GM23338 (cell line): ENCODE measurements at regions not wholly inside any gene's neighbourhood (a gene's known extent, or its start where the extent isn't known, plus 50 kb on each side); places are given as distances from the start of the nearest gene placed in this dataset.

Source experiments
- CREB1 ChIP-seq: fragments of 250-450 bp; sonication (Bioruptor Pico); IDR thresholded peaks from 2 replicates; pipeline ENCODE4 v1.5.0; 2020; ENCODE audit warnings: low read depth, mild to moderate bottlenecking, moderate library complexity
- EZH2 ChIP-seq: fragments of 200-600 bp; sonication (generic); IDR thresholded peaks from one replicate; pipeline ENCODE4 v1.8.0; 2017; ENCODE audit warnings: antibody characterized with exemption, mild to moderate bottlenecking, low read depth; ENCODE audit not compliant: unreplicated experiment
- EZH2phosphoT487 ChIP-seq: fragments of 200-600 bp; sonication (generic); IDR thresholded peaks from one replicate; pipeline ENCODE4 v1.8.1; 2018; ENCODE audit warnings: antibody characterized with exemption; ENCODE audit not compliant: unreplicated experiment
- JUNB ChIP-seq: IDR thresholded peaks from one replicate; pipeline ENCODE4 v1.6.1; 2016; ENCODE audit warnings: antibody characterized with exemption; ENCODE audit not compliant: unreplicated experiment
- POLR2AphosphoS5 ChIP-seq: IDR thresholded peaks from 2 replicates; pipeline ENCODE4 v1.6.1; 2016; ENCODE audit warnings: antibody characterized with exemption, low read depth
- TF ChIP-seq, protein P1 (sequence below), 2 experiments: fragments of 200-600 bp in 1 of 2; sonication (generic) in 1 of 2; conservative IDR thresholded peaks; 2 replicates each; pipeline versions ENCODE4 v1.5.1 to v1.6.1; 2016 to 2017; ENCODE audit warnings: antibody characterized with exemption in 2 of 2, low read depth in 2 of 2, mild to moderate bottlenecking in 2 of 2, moderate library complexity in 1 of 2
- TF ChIP-seq, protein P2 (sequence below): IDR thresholded peaks from one replicate; pipeline ENCODE4 v1.6.1; 2018; ENCODE audit warnings: antibody characterized with exemption; ENCODE audit not compliant: unreplicated experiment
- TF ChIP-seq, protein P3 (sequence below): fragments of 250-450 bp; sonication (Bioruptor Pico); IDR thresholded peaks from 2 replicates; pipeline ENCODE4 v1.5.0; 2020; ENCODE audit warnings: mild to moderate bottlenecking, moderate library complexity
- TF ChIP-seq, protein P4 (sequence below): IDR thresholded peaks from 2 replicates; pipeline ENCODE4 v1.6.1; 2016; ENCODE audit warnings: antibody characterized with exemption

DNA sequence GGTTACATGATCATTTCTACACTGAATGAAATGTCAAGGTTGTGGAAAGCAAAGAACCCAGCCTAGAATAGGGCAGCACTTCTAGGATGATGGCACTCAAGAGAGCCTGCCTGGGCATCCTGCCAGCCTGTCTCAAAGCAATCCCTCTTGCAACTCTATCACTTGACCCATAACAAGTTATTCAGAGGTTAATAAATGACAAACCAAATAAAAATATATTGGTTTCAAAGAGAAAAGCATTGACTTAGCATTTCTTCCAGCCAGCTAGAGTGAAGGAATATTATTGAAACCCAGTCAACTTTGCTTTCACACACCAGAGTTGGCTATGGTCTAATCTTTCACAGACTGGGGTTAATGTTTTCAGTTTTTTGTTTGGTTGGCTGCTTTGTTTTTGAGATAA, 214.6 kb upstream of the UBE2E2 start:
- TF ChIP-seq, protein P1, sequence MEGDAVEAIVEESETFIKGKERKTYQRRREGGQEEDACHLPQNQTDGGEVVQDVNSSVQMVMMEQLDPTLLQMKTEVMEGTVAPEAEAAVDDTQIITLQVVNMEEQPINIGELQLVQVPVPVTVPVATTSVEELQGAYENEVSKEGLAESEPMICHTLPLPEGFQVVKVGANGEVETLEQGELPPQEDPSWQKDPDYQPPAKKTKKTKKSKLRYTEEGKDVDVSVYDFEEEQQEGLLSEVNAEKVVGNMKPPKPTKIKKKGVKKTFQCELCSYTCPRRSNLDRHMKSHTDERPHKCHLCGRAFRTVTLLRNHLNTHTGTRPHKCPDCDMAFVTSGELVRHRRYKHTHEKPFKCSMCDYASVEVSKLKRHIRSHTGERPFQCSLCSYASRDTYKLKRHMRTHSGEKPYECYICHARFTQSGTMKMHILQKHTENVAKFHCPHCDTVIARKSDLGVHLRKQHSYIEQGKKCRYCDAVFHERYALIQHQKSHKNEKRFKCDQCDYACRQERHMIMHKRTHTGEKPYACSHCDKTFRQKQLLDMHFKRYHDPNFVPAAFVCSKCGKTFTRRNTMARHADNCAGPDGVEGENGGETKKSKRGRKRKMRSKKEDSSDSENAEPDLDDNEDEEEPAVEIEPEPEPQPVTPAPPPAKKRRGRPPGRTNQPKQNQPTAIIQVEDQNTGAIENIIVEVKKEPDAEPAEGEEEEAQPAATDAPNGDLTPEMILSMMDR (conservative IDR thresholded peaks at IDR 0.05; ENCODE audit: low read depth in 2 of 2) = no peak
- TF ChIP-seq CREB1 (CRISPR knock-in tag) (no peak), EZH2 (no peak), POLR2AphosphoS5 (no peak), EZH2phosphoT487 (no peak), JUNB (no peak)
- TF ChIP-seq, protein P2, sequence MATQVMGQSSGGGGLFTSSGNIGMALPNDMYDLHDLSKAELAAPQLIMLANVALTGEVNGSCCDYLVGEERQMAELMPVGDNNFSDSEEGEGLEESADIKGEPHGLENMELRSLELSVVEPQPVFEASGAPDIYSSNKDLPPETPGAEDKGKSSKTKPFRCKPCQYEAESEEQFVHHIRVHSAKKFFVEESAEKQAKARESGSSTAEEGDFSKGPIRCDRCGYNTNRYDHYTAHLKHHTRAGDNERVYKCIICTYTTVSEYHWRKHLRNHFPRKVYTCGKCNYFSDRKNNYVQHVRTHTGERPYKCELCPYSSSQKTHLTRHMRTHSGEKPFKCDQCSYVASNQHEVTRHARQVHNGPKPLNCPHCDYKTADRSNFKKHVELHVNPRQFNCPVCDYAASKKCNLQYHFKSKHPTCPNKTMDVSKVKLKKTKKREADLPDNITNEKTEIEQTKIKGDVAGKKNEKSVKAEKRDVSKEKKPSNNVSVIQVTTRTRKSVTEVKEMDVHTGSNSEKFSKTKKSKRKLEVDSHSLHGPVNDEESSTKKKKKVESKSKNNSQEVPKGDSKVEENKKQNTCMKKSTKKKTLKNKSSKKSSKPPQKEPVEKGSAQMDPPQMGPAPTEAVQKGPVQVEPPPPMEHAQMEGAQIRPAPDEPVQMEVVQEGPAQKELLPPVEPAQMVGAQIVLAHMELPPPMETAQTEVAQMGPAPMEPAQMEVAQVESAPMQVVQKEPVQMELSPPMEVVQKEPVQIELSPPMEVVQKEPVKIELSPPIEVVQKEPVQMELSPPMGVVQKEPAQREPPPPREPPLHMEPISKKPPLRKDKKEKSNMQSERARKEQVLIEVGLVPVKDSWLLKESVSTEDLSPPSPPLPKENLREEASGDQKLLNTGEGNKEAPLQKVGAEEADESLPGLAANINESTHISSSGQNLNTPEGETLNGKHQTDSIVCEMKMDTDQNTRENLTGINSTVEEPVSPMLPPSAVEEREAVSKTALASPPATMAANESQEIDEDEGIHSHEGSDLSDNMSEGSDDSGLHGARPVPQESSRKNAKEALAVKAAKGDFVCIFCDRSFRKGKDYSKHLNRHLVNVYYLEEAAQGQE = no peak
- TF ChIP-seq, protein P3, sequence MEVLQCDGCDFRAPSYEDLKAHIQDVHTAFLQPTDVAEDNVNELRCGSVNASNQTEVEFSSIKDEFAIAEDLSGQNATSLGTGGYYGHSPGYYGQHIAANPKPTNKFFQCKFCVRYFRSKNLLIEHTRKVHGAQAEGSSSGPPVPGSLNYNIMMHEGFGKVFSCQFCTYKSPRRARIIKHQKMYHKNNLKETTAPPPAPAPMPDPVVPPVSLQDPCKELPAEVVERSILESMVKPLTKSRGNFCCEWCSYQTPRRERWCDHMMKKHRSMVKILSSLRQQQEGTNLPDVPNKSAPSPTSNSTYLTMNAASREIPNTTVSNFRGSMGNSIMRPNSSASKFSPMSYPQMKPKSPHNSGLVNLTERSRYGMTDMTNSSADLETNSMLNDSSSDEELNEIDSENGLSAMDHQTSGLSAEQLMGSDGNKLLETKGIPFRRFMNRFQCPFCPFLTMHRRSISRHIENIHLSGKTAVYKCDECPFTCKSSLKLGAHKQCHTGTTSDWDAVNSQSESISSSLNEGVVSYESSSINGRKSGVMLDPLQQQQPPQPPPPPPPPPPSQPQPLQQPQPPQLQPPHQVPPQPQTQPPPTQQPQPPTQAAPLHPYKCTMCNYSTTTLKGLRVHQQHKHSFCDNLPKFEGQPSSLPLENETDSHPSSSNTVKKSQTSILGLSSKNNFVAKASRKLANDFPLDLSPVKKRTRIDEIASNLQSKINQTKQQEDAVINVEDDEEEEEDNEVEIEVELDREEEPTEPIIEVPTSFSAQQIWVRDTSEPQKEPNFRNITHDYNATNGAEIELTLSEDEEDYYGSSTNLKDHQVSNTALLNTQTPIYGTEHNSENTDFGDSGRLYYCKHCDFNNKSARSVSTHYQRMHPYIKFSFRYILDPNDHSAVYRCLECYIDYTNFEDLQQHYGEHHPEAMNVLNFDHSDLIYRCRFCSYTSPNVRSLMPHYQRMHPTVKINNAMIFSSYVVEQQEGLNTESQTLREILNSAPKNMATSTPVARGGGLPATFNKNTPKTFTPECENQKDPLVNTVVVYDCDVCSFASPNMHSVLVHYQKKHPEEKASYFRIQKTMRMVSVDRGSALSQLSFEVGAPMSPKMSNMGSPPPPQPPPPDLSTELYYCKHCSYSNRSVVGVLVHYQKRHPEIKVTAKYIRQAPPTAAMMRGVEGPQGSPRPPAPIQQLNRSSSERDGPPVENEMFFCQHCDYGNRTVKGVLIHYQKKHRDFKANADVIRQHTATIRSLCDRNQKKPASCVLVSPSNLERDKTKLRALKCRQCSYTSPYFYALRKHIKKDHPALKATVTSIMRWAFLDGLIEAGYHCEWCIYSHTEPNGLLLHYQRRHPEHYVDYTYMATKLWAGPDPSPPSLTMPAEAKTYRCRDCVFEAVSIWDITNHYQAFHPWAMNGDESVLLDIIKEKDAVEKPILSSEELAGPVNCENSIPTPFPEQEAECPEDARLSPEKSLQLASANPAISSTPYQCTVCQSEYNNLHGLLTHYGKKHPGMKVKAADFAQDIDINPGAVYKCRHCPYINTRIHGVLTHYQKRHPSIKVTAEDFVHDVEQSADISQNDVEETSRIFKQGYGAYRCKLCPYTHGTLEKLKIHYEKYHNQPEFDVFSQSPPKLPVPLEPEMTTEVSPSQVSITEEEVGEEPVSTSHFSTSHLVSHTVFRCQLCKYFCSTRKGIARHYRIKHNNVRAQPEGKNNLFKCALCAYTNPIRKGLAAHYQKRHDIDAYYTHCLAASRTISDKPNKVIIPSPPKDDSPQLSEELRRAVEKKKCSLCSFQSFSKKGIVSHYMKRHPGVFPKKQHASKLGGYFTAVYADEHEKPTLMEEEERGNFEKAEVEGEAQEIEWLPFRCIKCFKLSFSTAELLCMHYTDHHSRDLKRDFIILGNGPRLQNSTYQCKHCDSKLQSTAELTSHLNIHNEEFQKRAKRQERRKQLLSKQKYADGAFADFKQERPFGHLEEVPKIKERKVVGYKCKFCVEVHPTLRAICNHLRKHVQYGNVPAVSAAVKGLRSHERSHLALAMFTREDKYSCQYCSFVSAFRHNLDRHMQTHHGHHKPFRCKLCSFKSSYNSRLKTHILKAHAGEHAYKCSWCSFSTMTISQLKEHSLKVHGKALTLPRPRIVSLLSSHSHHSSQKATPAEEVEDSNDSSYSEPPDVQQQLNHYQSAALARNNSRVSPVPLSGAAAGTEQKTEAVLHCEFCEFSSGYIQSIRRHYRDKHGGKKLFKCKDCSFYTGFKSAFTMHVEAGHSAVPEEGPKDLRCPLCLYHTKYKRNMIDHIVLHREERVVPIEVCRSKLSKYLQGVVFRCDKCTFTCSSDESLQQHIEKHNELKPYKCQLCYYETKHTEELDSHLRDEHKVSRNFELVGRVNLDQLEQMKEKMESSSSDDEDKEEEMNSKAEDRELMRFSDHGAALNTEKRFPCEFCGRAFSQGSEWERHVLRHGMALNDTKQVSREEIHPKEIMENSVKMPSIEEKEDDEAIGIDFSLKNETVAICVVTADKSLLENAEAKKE (CRISPR knock-in tag) = no peak
- TF ChIP-seq, protein P4, sequence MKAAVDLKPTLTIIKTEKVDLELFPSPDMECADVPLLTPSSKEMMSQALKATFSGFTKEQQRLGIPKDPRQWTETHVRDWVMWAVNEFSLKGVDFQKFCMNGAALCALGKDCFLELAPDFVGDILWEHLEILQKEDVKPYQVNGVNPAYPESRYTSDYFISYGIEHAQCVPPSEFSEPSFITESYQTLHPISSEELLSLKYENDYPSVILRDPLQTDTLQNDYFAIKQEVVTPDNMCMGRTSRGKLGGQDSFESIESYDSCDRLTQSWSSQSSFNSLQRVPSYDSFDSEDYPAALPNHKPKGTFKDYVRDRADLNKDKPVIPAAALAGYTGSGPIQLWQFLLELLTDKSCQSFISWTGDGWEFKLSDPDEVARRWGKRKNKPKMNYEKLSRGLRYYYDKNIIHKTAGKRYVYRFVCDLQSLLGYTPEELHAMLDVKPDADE = no peak
